HG02571 (cell line): ENCODE measurements at regions not wholly inside any gene's neighbourhood (a gene's known extent, or its start where the extent isn't known, plus 50 kb on each side); places are given as distances from the start of the nearest gene placed in this dataset.
A peak's percentile ranks its signal among the peaks of the same experiment; 100 is the strongest.

Experiments used
- ATAC-seq: cut with Tn5 transposase; IDR thresholded peaks from one replicate; pipeline ENCODE4 v1.9.1; 2021; ENCODE audit warnings: mild to moderate bottlenecking, moderate library complexity; ENCODE audit not compliant: unreplicated experiment

GRCh38 chr1:80751204-80751603 is 1049.5 kb upstream of the ADGRL2 start:
- no peak for ATAC-seq

GRCh38 chr1:80731241-80731894 is 1069.4 kb upstream of the ADGRL2 start:
- ATAC-seq: no peak

GRCh38 chr1:80722611-80723010 is 1078.1 kb upstream of the ADGRL2 start:
- no peak for ATAC-seq

GRCh38 chr1:80706526-80706925 is 1094.2 kb upstream of the ADGRL2 start:
- ATAC-seq: no peak

- no peak for ATAC-seq
Measured at GRCh38 chr1:80678438-80678837, 1122.3 kb upstream of the ADGRL2 start.

GRCh38 chr1:80675454-80675853 is 1125.3 kb upstream of the ADGRL2 start:
- no peak for ATAC-seq

GRCh38 chr1:80673935-80674597 is 1126.7 kb upstream of the ADGRL2 start:
- no peak for ATAC-seq

GRCh38 chr1:80668372-80668771 is 1132.4 kb upstream of the ADGRL2 start:
- ATAC-seq: no peak

- no peak for ATAC-seq
Measured at GRCh38 chr1:80666073-80666472, 1134.7 kb upstream of the ADGRL2 start.

GRCh38 chr1:80659161-80659560 is 1141.6 kb upstream of the ADGRL2 start:
- no peak for ATAC-seq

GRCh38 chr1:80657707-80658106 is 1143.0 kb upstream of the ADGRL2 start:
- ATAC-seq: no peak

GRCh38 chr1:80657044-80657643 is 1143.6 kb upstream of the ADGRL2 start:
- ATAC-seq: no peak

GRCh38 chr1:80656641-80657040 is 1144.1 kb upstream of the ADGRL2 start:
- peak; percentile 47 for ATAC-seq

- ATAC-seq: peak; percentile 69
Measured at GRCh38 chr1:80656014-80656636, 1144.6 kb upstream of the ADGRL2 start.

- no peak for ATAC-seq
Measured at GRCh38 chr1:80646053-80646452, 1154.7 kb upstream of the ADGRL2 start.

- no peak for ATAC-seq
Measured at GRCh38 chr1:80645621-80646020, 1155.1 kb upstream of the ADGRL2 start.

GRCh38 chr1:80640978-80641377 is 1159.8 kb upstream of the ADGRL2 start:
- no peak for ATAC-seq

GRCh38 chr1:80639777-80640533 is 1160.8 kb upstream of the ADGRL2 start:
- peak; percentile 95 for ATAC-seq

- ATAC-seq: no peak
Measured at GRCh38 chr1:80633947-80634706, 1166.6 kb upstream of the ADGRL2 start.

GRCh38 chr1:80632284-80632683 is 1168.5 kb upstream of the ADGRL2 start:
- ATAC-seq: no peak
